Hepatocyte (in vitro differentiated cells): ENCODE measurements at regions not wholly inside any gene's neighbourhood (a gene's known extent, or its start where the extent isn't known, plus 50 kb on each side); places are given as distances from the start of the nearest gene placed in this dataset.

Experiments used
- DNase-seq: peaks from one replicate; pipeline ENCODE4 v3.0.0-alpha.2; 2016; ENCODE audit warnings: low spot score
- H2AFZ ChIP-seq: fragments of 200-600 bp; sonication (generic); 2 replicates; pipeline ENCODE4 v1.6.0; 2016; ENCODE audit warnings: antibody characterized with exemption, mild to moderate bottlenecking
- H3K27ac ChIP-seq: fragments of 200-600 bp; sonication (generic); 2 replicates; pipeline ENCODE4 v1.5.1; 2016; ENCODE audit warnings: mild to moderate bottlenecking
- H3K27me3 ChIP-seq: fragments of 200-600 bp; sonication (generic); 2 replicates; pipeline ENCODE4 v1.6.1; 2016
- H3K36me3 ChIP-seq: fragments of 200-600 bp; sonication (generic); replicated peaks from 2 replicates; pipeline ENCODE4 v1.5.1; 2016; ENCODE audit warnings: low read depth; ENCODE audit not compliant: insufficient read depth
- H3K4me1 ChIP-seq: fragments of 200-600 bp; sonication (generic); 2 replicates; pipeline ENCODE4 v1.5.1; 2016; ENCODE audit warnings: mild to moderate bottlenecking, moderate library complexity; ENCODE audit not compliant: insufficient read depth
- H3K4me2 ChIP-seq: fragments of 200-600 bp; sonication (generic); 2 replicates; pipeline ENCODE4 v1.6.0; 2016
- H3K4me3 ChIP-seq: fragments of 200-600 bp; sonication (generic); 2 replicates; pipeline ENCODE4 v1.5.1; 2016; ENCODE audit warnings: mild to moderate bottlenecking
- H3K79me2 ChIP-seq: fragments of 200-600 bp; sonication (generic); 2 replicates; pipeline ENCODE4 v1.6.0; 2017; ENCODE audit warnings: mild to moderate bottlenecking
- H3K9me2 ChIP-seq: fragments of 200-600 bp; sonication (generic); replicated peaks from 2 replicates; pipeline ENCODE4 v1.6.0; 2017; ENCODE audit warnings: mild to moderate bottlenecking; ENCODE audit not compliant: insufficient read depth
- H3K9me3 ChIP-seq: fragments of 200-600 bp; sonication (generic); 2 replicates; pipeline ENCODE4 v1.5.1; 2016; ENCODE audit warnings: low read depth, mild to moderate bottlenecking
- H4K20me1 ChIP-seq: fragments of 200-600 bp; sonication (generic); 2 replicates; pipeline ENCODE4 v1.6.0; 2016; ENCODE audit warnings: mild to moderate bottlenecking; ENCODE audit not compliant: insufficient read depth, poor library complexity, severe bottlenecking
- EZH2 ChIP-seq: fragments of 200-600 bp; sonication (generic); IDR thresholded peaks from 2 replicates; pipeline ENCODE4 v1.6.1; 2016; ENCODE audit warnings: antibody characterized with exemption, mild to moderate bottlenecking, borderline replicate concordance
- EZH2phosphoT487 ChIP-seq: fragments of 200-600 bp; sonication (generic); IDR thresholded peaks from one replicate; pipeline ENCODE4 v1.6.1; 2018; ENCODE audit warnings: antibody characterized with exemption, mild to moderate bottlenecking, low read depth, moderate library complexity; ENCODE audit not compliant: unreplicated experiment, severe bottlenecking
- WGBS: methylation state at CpG from one replicate; pipeline ENCODE4 v1.1.6; 2016; ENCODE audit warnings: low lambda C conversion rate; ENCODE audit errors: missing lambda C conversion rate; 5-methylcytosine and 5-hydroxymethylcytosine counted together
- TF ChIP-seq, protein P1 (sequence below): fragments of 200-600 bp; sonication (generic); IDR thresholded peaks from 2 replicates; pipeline ENCODE4 v1.5.1; 2016; ENCODE audit warnings: antibody characterized with exemption, mild to moderate bottlenecking; ENCODE audit not compliant: poor library complexity

DNA sequence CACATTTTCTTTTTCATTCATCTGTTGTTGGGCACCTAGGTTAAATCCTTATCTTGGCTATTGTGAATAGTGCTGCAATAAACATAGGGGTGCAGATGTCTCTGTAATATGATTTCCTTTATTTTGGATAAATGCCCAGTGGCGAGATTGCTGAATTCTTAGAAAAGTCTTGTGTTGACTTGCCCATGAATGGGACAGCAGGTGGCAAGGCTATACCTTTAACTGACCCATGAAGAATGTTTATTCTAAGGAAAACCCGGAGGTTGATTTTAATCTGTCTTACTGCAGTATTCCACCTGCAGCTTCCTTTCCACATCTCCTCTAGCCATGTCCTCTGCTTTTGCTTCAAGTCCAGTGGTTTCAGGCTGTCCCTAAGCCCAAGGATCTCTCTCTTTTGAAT, 220.6 kb downstream of the SNCA start:
- no peaks in the 10 kb centered on the region for H3K27me3 ChIP-seq
- DNase-seq = no peak
- no peaks in the 10 kb centered on the region for H3K9me3 ChIP-seq
- no peak overlapping the region for H3K27ac ChIP-seq
- H3K9me2 ChIP-seq = no peaks in the 10 kb centered on the region
- H3K79me2 ChIP-seq = no peaks in the 10 kb centered on the region
- no peak overlapping the region for H2AFZ ChIP-seq
- TF ChIP-seq EZH2 (no peak), EZH2phosphoT487 (no peak)
- TF ChIP-seq, protein P1, sequence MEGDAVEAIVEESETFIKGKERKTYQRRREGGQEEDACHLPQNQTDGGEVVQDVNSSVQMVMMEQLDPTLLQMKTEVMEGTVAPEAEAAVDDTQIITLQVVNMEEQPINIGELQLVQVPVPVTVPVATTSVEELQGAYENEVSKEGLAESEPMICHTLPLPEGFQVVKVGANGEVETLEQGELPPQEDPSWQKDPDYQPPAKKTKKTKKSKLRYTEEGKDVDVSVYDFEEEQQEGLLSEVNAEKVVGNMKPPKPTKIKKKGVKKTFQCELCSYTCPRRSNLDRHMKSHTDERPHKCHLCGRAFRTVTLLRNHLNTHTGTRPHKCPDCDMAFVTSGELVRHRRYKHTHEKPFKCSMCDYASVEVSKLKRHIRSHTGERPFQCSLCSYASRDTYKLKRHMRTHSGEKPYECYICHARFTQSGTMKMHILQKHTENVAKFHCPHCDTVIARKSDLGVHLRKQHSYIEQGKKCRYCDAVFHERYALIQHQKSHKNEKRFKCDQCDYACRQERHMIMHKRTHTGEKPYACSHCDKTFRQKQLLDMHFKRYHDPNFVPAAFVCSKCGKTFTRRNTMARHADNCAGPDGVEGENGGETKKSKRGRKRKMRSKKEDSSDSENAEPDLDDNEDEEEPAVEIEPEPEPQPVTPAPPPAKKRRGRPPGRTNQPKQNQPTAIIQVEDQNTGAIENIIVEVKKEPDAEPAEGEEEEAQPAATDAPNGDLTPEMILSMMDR = no peak
- 59% methylated on average over 2 of the region's 2 CpGs for WGBS
- H3K4me1 ChIP-seq = no peaks in the 10 kb centered on the region
- no peak overlapping the region for H3K4me3 ChIP-seq
- no peak overlapping the region for H3K4me2 ChIP-seq
- H4K20me1 ChIP-seq = no peaks in the 10 kb centered on the region
- H3K36me3 ChIP-seq = no peaks in the 10 kb centered on the region

DNA sequence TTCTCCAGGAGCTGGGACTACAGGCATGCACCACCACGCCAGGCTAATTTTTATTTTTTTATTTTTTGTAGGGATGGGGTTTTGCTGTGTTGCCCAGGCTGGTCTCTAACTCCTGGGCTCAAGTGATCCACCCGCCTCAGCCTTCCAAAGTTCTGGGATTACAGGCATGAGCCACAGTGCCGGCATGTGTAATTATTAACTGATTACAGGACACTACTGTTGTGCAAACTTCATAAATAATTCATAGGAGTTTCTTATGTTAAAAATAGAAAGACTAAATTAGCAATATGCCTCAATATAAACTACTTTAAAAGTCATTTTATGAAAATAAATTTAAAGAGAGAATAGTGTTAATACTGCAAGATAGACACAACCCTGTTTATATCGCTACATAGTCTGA, 221.9 kb downstream of the SNCA start:
- Histone ChIP-seq H3K79me2 (no peaks in the 10 kb centered on the region), H3K36me3 (no peaks in the 10 kb centered on the region), H2AFZ (no peak overlapping the region), H4K20me1 (no peaks in the 10 kb centered on the region), H3K4me1 (no peaks in the 10 kb centered on the region), H3K9me2 (no peaks in the 10 kb centered on the region), H3K9me3 (no peaks in the 10 kb centered on the region), H3K4me3 (no peak overlapping the region), H3K27me3 (no peaks in the 10 kb centered on the region), H3K4me2 (no peak overlapping the region), H3K27ac (no peak overlapping the region)
- 90% methylated on average over 4 of the region's 4 CpGs for WGBS
- DNase-seq = no peak
- TF ChIP-seq, protein P1 = no peak
- no peak for TF ChIP-seq EZH2
- TF ChIP-seq EZH2phosphoT487 = no peak

DNA sequence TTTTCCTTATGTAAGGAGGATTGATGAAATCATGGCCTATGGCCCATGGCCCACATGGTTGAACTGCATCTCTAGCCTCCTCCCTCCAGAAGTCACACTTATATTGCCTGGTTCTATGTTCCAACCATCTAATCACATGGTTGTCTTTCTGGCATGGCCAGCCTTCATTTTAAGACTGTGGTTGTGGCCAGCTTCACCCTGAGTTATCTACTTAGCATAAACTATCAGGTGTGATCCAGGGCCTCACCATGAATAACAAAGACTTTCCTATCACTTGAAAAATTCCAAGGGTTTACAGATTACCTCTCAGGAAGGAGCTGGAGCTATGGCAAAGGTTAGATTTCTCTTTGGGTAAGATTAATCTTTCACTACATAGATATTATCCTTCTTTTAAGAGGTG, 222.8 kb downstream of the SNCA start:
- Histone ChIP-seq H3K4me2 (no peak overlapping the region), H3K27ac (no peak overlapping the region), H3K79me2 (no peaks in the 10 kb centered on the region), H2AFZ (no peak overlapping the region), H3K4me1 (no peaks in the 10 kb centered on the region), H3K36me3 (no peaks in the 10 kb centered on the region), H4K20me1 (no peaks in the 10 kb centered on the region), H3K27me3 (no peaks in the 10 kb centered on the region), H3K9me3 (no peaks in the 10 kb centered on the region), H3K9me2 (no peaks in the 10 kb centered on the region), H3K4me3 (no peak overlapping the region)
- no peak for DNase-seq
- TF ChIP-seq EZH2 (no peak), EZH2phosphoT487 (no peak)
- TF ChIP-seq, protein P1 = no peak

DNA sequence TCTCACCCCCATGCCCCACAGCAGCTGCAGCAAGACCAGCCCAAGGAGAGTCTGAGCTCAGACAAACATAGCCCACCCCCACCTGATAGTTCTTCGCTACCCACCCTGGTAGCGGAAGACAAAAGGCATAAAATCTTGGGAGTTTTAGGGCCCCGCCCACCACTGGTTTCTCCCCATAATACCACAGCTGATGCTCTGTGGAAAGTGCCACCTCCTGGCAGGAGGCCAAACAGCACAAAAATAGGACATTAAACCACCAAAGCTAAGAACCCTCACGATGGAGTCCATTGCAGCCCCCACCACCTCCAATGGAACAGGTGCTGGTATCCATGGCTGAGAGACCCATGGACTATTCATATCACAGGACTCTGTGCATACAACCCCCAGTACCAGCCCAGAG, 226.7 kb downstream of the SNCA start:
- Histone ChIP-seq H3K9me2 (no peaks in the 10 kb centered on the region), H2AFZ (no peak overlapping the region), H3K4me1 (no peaks in the 10 kb centered on the region), H3K36me3 (no peaks in the 10 kb centered on the region), H3K4me2 (no peak overlapping the region), H3K27me3 (no peaks in the 10 kb centered on the region), H4K20me1 (no peaks in the 10 kb centered on the region), H3K4me3 (no peak overlapping the region), H3K9me3 (no peaks in the 10 kb centered on the region), H3K27ac (no peak overlapping the region), H3K79me2 (no peaks in the 10 kb centered on the region)
- TF ChIP-seq EZH2phosphoT487 (no peak), EZH2 (no peak)
- TF ChIP-seq, protein P1 = no peak
- 92% methylated on average over 4 of the region's 4 CpGs for WGBS
- no peak for DNase-seq
